ENCODE measurements at regions not wholly inside any gene's neighbourhood (a gene's known extent, or its start where the extent isn't known, plus 50 kb on each side); places are given as distances from the start of the nearest gene placed in this dataset.
"Not testable (repeated sequence)": the region's sequence is repeated elsewhere in the genome, so short reads cannot be mapped to it uniquely, and the experiment has no call there.

GRCh38 chr20:29756664-29757063, 1500.8 kb upstream of the DEFB115 start:
- Histone ChIP-seq H4K8ac (ENCODE audit: low read length) (no peak overlapping the region), H2AFZ (ENCODE audit: low read depth, low read length) (no peak overlapping the region), H2BK120ac (ENCODE audit: low read depth, low read length) (no peak overlapping the region), H3K4ac (ENCODE audit: low read depth in 1 of 2, low read length in 2 of 2) (no peak overlapping the region), H3K27ac (ENCODE audit: low read length, poor library complexity, severe bottlenecking) (no peak overlapping the region), H3K79me1 (replicated peaks; ENCODE audit: low read length, poor library complexity, severe bottlenecking) (no peaks in the 10 kb centered on the region), H3K18ac (ENCODE audit: low read depth in 1 of 2, low read length in 2 of 2) (no peak overlapping the region), H4K91ac (ENCODE audit: low read length) (no peak overlapping the region), H2BK15ac (ENCODE audit: low read depth, poor library complexity, severe bottlenecking) (no peak overlapping the region), H3K9ac (ENCODE audit: low read length) (no peak overlapping the region), H3K4me3 (ENCODE audit: insufficient read depth in 1 of 2, low read depth in 1 of 2, low read length in 2 of 2) (no peak overlapping the region), H2AK5ac (ENCODE audit: low read length, severe bottlenecking) (no peak overlapping the region), H3K36me3 (ENCODE audit: control insufficient read depth in 1 of 2, insufficient read depth in 2 of 2, low read depth in 1 of 2, low read length in 2 of 2) (no peaks in the 10 kb centered on the region), H2BK5ac (ENCODE audit: low read depth, low read length, poor library complexity, severe bottlenecking) (no peak overlapping the region), H3K23ac (ENCODE audit: low read length in 2 of 2) (no peak overlapping the region), H3K14ac (ENCODE audit: low read length in 2 of 2) (no peak overlapping the region), H3K9me3 (ENCODE audit: control insufficient read depth, low read length) (no peaks in the 10 kb centered on the region), H3K4me1 (ENCODE audit: control insufficient read depth, insufficient read depth, low read depth, low read length) (no peaks in the 10 kb centered on the region), H3K4me2 (ENCODE audit: low read length, poor library complexity, severe bottlenecking) (no peak overlapping the region), H2BK12ac (ENCODE audit: low read length in 2 of 2) (no peak overlapping the region), H3K27me3 (ENCODE audit: control insufficient read depth in 1 of 2, insufficient read depth in 1 of 2, low read length in 2 of 2) (no peaks in the 10 kb centered on the region)
- DNase-seq: no peak
- 79% methylated on average over 13 of the region's 17 CpGs for WGBS

- H3K23ac ChIP-seq (ENCODE audit: low read length in 2 of 2); H3K27me3 ChIP-seq (ENCODE audit: control insufficient read depth in 1 of 2, insufficient read depth in 1 of 2, low read length in 2 of 2); H3K4me1 ChIP-seq (ENCODE audit: control insufficient read depth, insufficient read depth, low read depth, low read length); H4K91ac ChIP-seq (ENCODE audit: low read length); H3K9me3 ChIP-seq (ENCODE audit: control insufficient read depth, low read length); H2BK120ac ChIP-seq (ENCODE audit: low read depth, low read length); H3K4me2 ChIP-seq (ENCODE audit: low read length, poor library complexity, severe bottlenecking); H3K9ac ChIP-seq (ENCODE audit: low read length); H3K4me3 ChIP-seq (ENCODE audit: insufficient read depth in 1 of 2, low read depth in 1 of 2, low read length in 2 of 2); H2BK5ac ChIP-seq (ENCODE audit: low read depth, low read length, poor library complexity, severe bottlenecking); H2AFZ ChIP-seq (ENCODE audit: low read depth, low read length); H3K14ac ChIP-seq (ENCODE audit: low read length in 2 of 2); H2BK15ac ChIP-seq (ENCODE audit: low read depth, poor library complexity, severe bottlenecking); H3K79me1 ChIP-seq (replicated peaks; ENCODE audit: low read length, poor library complexity, severe bottlenecking); H2AK5ac ChIP-seq (ENCODE audit: low read length, severe bottlenecking); H3K18ac ChIP-seq (ENCODE audit: low read depth in 1 of 2, low read length in 2 of 2); H2BK12ac ChIP-seq (ENCODE audit: low read length in 2 of 2); H4K8ac ChIP-seq (ENCODE audit: low read length); DNase-seq; H3K27ac ChIP-seq (ENCODE audit: low read length, poor library complexity, severe bottlenecking); H3K36me3 ChIP-seq (ENCODE audit: control insufficient read depth in 1 of 2, insufficient read depth in 2 of 2, low read depth in 1 of 2, low read length in 2 of 2); H3K4ac ChIP-seq (ENCODE audit: low read depth in 1 of 2, low read length in 2 of 2): not testable (repeated sequence)
- 84% methylated on average over 39 of the region's 45 CpGs for WGBS
Measured at GRCh38 chr20:29761621-29762385, 1495.7 kb upstream of the DEFB115 start.

GRCh38 chr20:29762620-29763019, 1494.8 kb upstream of the DEFB115 start:
- Histone ChIP-seq H3K4me2 (ENCODE audit: low read length, poor library complexity, severe bottlenecking) (no peak overlapping the region), H4K8ac (ENCODE audit: low read length) (no peak overlapping the region), H2AFZ (ENCODE audit: low read depth, low read length) (no peak overlapping the region), H3K4me3 (ENCODE audit: insufficient read depth in 1 of 2, low read depth in 1 of 2, low read length in 2 of 2) (no peak overlapping the region), H2BK5ac (ENCODE audit: low read depth, low read length, poor library complexity, severe bottlenecking) (no peak overlapping the region), H2BK15ac (ENCODE audit: low read depth, poor library complexity, severe bottlenecking) (no peak overlapping the region), H4K91ac (ENCODE audit: low read length) (no peak overlapping the region), H3K9ac (ENCODE audit: low read length) (no peak overlapping the region), H3K4ac (ENCODE audit: low read depth in 1 of 2, low read length in 2 of 2) (no peak overlapping the region), H3K4me1 (ENCODE audit: control insufficient read depth, insufficient read depth, low read depth, low read length) (no peaks in the 10 kb centered on the region), H2BK120ac (ENCODE audit: low read depth, low read length) (no peak overlapping the region), H3K23ac (ENCODE audit: low read length in 2 of 2) (no peak overlapping the region), H2AK5ac (ENCODE audit: low read length, severe bottlenecking) (no peak overlapping the region), H3K14ac (ENCODE audit: low read length in 2 of 2) (no peak overlapping the region), H3K9me3 (ENCODE audit: control insufficient read depth, low read length) (no peaks in the 10 kb centered on the region), H2BK12ac (ENCODE audit: low read length in 2 of 2) (no peak overlapping the region), H3K18ac (ENCODE audit: low read depth in 1 of 2, low read length in 2 of 2) (no peak overlapping the region), H3K27ac (ENCODE audit: low read length, poor library complexity, severe bottlenecking) (no peak overlapping the region), H3K27me3 (ENCODE audit: control insufficient read depth in 1 of 2, insufficient read depth in 1 of 2, low read length in 2 of 2) (no peaks in the 10 kb centered on the region), H3K79me1 (replicated peaks; ENCODE audit: low read length, poor library complexity, severe bottlenecking) (no peaks in the 10 kb centered on the region), H3K36me3 (ENCODE audit: control insufficient read depth in 1 of 2, insufficient read depth in 2 of 2, low read depth in 1 of 2, low read length in 2 of 2) (no peaks in the 10 kb centered on the region)
- 92% methylated on average over 21 of the region's 21 CpGs for WGBS
- no peak for DNase-seq

GRCh38 chr20:29763821-29764511, 1493.5 kb upstream of the DEFB115 start:
- H3K36me3 ChIP-seq (ENCODE audit: control insufficient read depth in 1 of 2, insufficient read depth in 2 of 2, low read depth in 1 of 2, low read length in 2 of 2): no peaks in the 10 kb centered on the region
- H3K27ac ChIP-seq (ENCODE audit: low read length, poor library complexity, severe bottlenecking): no peak overlapping the region

More at GRCh38 chr20:29763821-29764511, 1493.5 kb upstream of the DEFB115 start:
- no peak overlapping the region for H2BK15ac ChIP-seq (ENCODE audit: low read depth, poor library complexity, severe bottlenecking)
- no peak for DNase-seq
- no peak overlapping the region for H2BK5ac ChIP-seq (ENCODE audit: low read depth, low read length, poor library complexity, severe bottlenecking)
- no peaks in the 10 kb centered on the region for H3K27me3 ChIP-seq (ENCODE audit: control insufficient read depth in 1 of 2, insufficient read depth in 1 of 2, low read length in 2 of 2)
- no peak overlapping the region for H2BK12ac ChIP-seq (ENCODE audit: low read length in 2 of 2)
- no peak overlapping the region for H3K14ac ChIP-seq (ENCODE audit: low read length in 2 of 2)
- H3K9ac ChIP-seq (ENCODE audit: low read length): no peak overlapping the region
- no peak overlapping the region for H3K23ac ChIP-seq (ENCODE audit: low read length in 2 of 2)
- no peak overlapping the region for H4K91ac ChIP-seq (ENCODE audit: low read length)
- no peak overlapping the region for H2BK120ac ChIP-seq (ENCODE audit: low read depth, low read length)
- no peak overlapping the region for H3K4me2 ChIP-seq (ENCODE audit: low read length, poor library complexity, severe bottlenecking)
- no peak overlapping the region for H3K4ac ChIP-seq (ENCODE audit: low read depth in 1 of 2, low read length in 2 of 2)
- no peak overlapping the region for H3K4me3 ChIP-seq (ENCODE audit: insufficient read depth in 1 of 2, low read depth in 1 of 2, low read length in 2 of 2)
- H3K18ac ChIP-seq (ENCODE audit: low read depth in 1 of 2, low read length in 2 of 2): no peak overlapping the region
- 84% methylated on average over 21 of the region's 29 CpGs for WGBS
- H3K9me3 ChIP-seq (ENCODE audit: control insufficient read depth, low read length): no peaks in the 10 kb centered on the region
- H2AFZ ChIP-seq (ENCODE audit: low read depth, low read length): no peak overlapping the region
- H4K8ac ChIP-seq (ENCODE audit: low read length): no peak overlapping the region
- H3K79me1 ChIP-seq (replicated peaks; ENCODE audit: low read length, poor library complexity, severe bottlenecking): no peaks in the 10 kb centered on the region
- H3K4me1 ChIP-seq (ENCODE audit: control insufficient read depth, insufficient read depth, low read depth, low read length): no peaks in the 10 kb centered on the region
- H2AK5ac ChIP-seq (ENCODE audit: low read length, severe bottlenecking): no peak overlapping the region
